CD8-positive, alpha-beta memory T cell (primary cell): ENCODE measurements at regions not wholly inside any gene's neighbourhood (a gene's known extent, or its start where the extent isn't known, plus 50 kb on each side); places are given as distances from the start of the nearest gene placed in this dataset.

Experiments
- CTCF ChIA-PET: fragments of 350-600 bp; sonication (Branson Sonifier 250); formaldehyde crosslinking; loops from one replicate; lab custom pipeline; 2021; ENCODE audit warnings: antibody characterized with exemption; lab: Charles Lee
- POLR2A ChIA-PET: fragments of 350-600 bp; sonication (Branson Sonifier 250); formaldehyde crosslinking; loops from one replicate; lab custom pipeline; 2021; ENCODE audit warnings: antibody characterized with exemption; lab: Charles Lee
- DNase-seq, 5 donors: peaks; one replicate each; pipeline versions ENCODE4 v3.0.0 to v3.0.0-alpha.2; 2020 to 2022; ENCODE audit warnings: mixed read lengths in 1 of 5
- H3K27ac ChIP-seq: one replicate; pipeline ENCODE4 v1.7.0; 2013; ENCODE audit warnings: low read depth, mild to moderate bottlenecking, low read length, moderate library complexity
- H3K27me3 ChIP-seq: 2 replicates; pipeline ENCODE4 v1.7.0; 2013; ENCODE audit warnings: low read length, mild to moderate bottlenecking; ENCODE audit not compliant: insufficient read depth, poor library complexity, severe bottlenecking
- H3K36me3 ChIP-seq: 2 replicates; pipeline ENCODE4 v1.7.0; 2013; ENCODE audit warnings: mild to moderate bottlenecking, low read length, moderate library complexity; ENCODE audit not compliant: insufficient read depth
- H3K4me1 ChIP-seq: 2 replicates; pipeline ENCODE4 v1.7.0; 2013; ENCODE audit warnings: mild to moderate bottlenecking, low read length, moderate library complexity; ENCODE audit not compliant: insufficient read depth
- H3K4me3 ChIP-seq: 2 replicates; pipeline ENCODE4 v1.7.0; 2013; ENCODE audit warnings: mild to moderate bottlenecking, low read length
- H3K9me3 ChIP-seq: 2 replicates; pipeline ENCODE4 v1.7.0; 2013; ENCODE audit warnings: mild to moderate bottlenecking, low read length
- H3K27ac Mint-ChIP-seq, 8 donors: one replicate each; pipeline ENCODE4 v1.8.0; 2020 to 2021; ENCODE audit warnings: mixed read lengths in 8 of 8, mild to moderate bottlenecking in 6 of 8, inconsistent platforms in 3 of 8, moderate library complexity in 3 of 8
- H3K27me3 Mint-ChIP-seq, 2 donors: one replicate each; pipeline ENCODE4 v1.8.0; 2020 to 2021; ENCODE audit warnings: mixed read lengths in 2 of 2, mild to moderate bottlenecking in 1 of 2, moderate library complexity in 1 of 2
- H3K36me3 Mint-ChIP-seq, 3 donors: one replicate each; pipeline ENCODE4 v1.8.0; 2020 to 2021; ENCODE audit warnings: mixed read lengths in 3 of 3, inconsistent platforms in 1 of 3, mild to moderate bottlenecking in 1 of 3
- H3K4me1 Mint-ChIP-seq, 3 donors: one replicate each; pipeline ENCODE4 v1.8.0; 2020 to 2021; ENCODE audit warnings: mixed read lengths in 3 of 3, inconsistent platforms in 1 of 3, mild to moderate bottlenecking in 1 of 3
- H3K4me3 Mint-ChIP-seq, 7 donors: one replicate each; pipeline ENCODE4 v1.8.0; 2020 to 2021; ENCODE audit warnings: mixed read lengths in 7 of 7, mild to moderate bottlenecking in 6 of 7, moderate library complexity in 4 of 7, inconsistent platforms in 2 of 7
- H3K9me3 Mint-ChIP-seq, 5 donors: one replicate each; pipeline ENCODE4 v1.8.0; 2020 to 2022; ENCODE audit warnings: mixed read lengths in 5 of 5, mild to moderate bottlenecking in 3 of 5, moderate library complexity in 2 of 5, inconsistent platforms in 1 of 5

DNA sequence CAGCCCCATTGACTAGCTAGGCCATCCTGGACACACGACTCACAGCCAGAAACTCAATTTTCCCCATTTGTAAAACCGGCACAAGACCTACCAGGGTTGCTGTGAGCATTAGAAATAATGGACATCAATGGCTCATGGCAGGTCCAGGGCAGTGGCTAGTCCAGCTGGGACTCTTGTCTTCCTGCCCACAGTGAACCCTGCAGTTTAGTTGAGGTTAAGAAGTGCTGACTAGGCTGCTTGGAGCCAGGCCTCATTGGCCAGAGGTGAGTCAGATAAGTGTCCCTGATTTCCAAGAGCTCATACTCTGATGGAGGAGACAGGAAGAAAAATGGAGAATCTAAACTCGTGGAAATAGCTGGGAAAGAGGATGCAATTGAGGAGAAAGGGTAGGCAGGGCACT, 123.4 kb upstream of the ZNF92 start:
- Histone ChIP-seq H3K27me3 (no peaks in the 10 kb centered on the region), H3K4me1 (no peaks in the 10 kb centered on the region), H3K9me3 (no peaks in the 10 kb centered on the region), H3K36me3 (no peaks in the 10 kb centered on the region), H3K4me3 (no peak overlapping the region), H3K27ac (no peak overlapping the region)
- Mint-ChIP-seq H3K9me3 (no peaks in the 10 kb centered on the region), H3K4me1 (peaks cover 12 to 17% (median 14%) of the 10 kb centered on the region in 3 donors), H3K4me3 (peak overlapping the region; percentile 16 to 96 (median 72)), H3K36me3 (no peaks in the 10 kb centered on the region), H3K27ac (peak overlapping the region in 2 of 8 donors; percentile 0 to 52), H3K27me3 (peaks cover 5 to 27% of the 10 kb centered on the region in 2 donors)
- ChIA-PET CTCF (no interaction called here), POLR2A (no interaction called here)
- DNase-seq = no peak

DNA sequence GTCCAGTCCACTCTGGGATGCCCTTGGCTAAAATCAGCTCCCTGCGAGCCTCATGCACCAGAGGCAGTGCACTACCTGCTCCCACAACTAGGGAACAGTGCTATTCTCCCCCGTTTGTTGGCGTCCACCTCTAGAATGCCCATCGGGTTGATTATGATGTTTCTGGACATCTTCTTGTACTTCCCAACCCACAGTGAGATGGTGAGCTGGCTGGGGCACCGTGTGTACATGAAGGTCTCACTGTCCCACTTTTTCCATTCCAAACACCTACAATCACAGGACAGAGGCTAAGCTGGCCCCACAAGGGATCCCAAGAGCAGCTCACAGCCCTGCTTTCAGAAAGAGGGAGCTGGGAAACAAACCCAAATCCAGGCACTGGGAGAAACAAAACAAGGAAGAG, 126.2 kb upstream of the ZNF92 start:
- H3K27ac Mint-ChIP-seq = no peak overlapping the region
- CTCF ChIA-PET = interaction anchor here (1.2 kb wide), 1 partner anchor 60 kb away, joined by 3 read pairs; no protein-coding TSS in a partner anchor
- Histone ChIP-seq H3K4me3 (no peak overlapping the region), H3K9me3 (no peaks in the 10 kb centered on the region), H3K27me3 (no peaks in the 10 kb centered on the region), H3K36me3 (no peaks in the 10 kb centered on the region), H3K4me1 (no peaks in the 10 kb centered on the region), H3K27ac (no peak overlapping the region)
- peaks cover 3 to 22% of the 10 kb centered on the region in 2 donors for H3K27me3 Mint-ChIP-seq
- peaks cover 9 to 14% (median 12%) of the 10 kb centered on the region in 3 donors for H3K4me1 Mint-ChIP-seq
- no peak overlapping the region for H3K4me3 Mint-ChIP-seq
- no peaks in the 10 kb centered on the region for H3K36me3 Mint-ChIP-seq
- DNase-seq = no peak
- H3K9me3 Mint-ChIP-seq = no peaks in the 10 kb centered on the region
- POLR2A ChIA-PET = no interaction called here

DNA sequence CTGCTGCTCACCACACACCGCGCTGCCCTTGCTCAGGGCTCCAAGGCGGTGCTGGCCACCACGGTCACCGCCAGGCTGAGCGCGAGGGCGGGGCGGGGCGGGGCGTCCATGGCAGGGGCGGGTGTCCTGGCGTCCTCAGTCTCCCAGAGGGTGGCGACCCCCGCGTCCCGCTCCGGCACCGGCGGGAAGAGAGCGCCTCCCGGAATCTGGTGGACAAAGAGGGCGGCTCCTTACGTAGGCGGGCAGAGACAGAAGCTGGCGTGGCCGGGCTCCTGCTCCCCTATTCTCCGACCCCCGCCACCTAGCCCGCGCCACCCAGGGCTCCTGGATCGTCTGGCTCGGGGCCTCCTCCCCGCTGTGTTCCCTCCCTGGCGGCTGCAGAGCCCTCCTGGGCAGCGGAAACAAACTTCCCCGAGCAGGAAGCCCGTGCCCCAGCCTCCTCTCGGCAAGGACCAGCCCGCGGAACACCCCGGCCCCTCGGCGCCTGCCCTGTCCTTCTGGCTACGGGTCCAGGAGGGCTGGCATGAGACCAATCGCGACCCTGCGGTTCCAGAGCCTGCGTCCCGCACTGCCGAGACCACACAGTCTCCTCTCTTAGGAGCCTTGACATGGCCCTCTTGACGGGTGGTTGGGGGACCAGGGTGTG, 133.8 kb upstream of the ZNF92 start:
- no peaks in the 10 kb centered on the region for H3K36me3 ChIP-seq
- no peaks in the 10 kb centered on the region for H3K4me1 ChIP-seq
- Mint-ChIP-seq H3K4me3 (peak overlapping the region; percentile 44 to 86 (median 73)), H3K4me1 (peaks cover 15 to 17% (median 17%) of the 10 kb centered on the region in 3 donors), H3K36me3 (no peaks in the 10 kb centered on the region), H3K9me3 (peaks cover 0 to 3% (median 0%) of the 10 kb centered on the region in 5 donors), H3K27ac (peak overlapping the region in 1 of 8 donors; percentile 47), H3K27me3 (peaks cover 6 to 20% of the 10 kb centered on the region in 2 donors)
- ChIA-PET CTCF (no interaction called here), POLR2A (no interaction called here)
- H3K27me3 ChIP-seq = no peaks in the 10 kb centered on the region
- H3K4me3 ChIP-seq = no peak overlapping the region
- H3K27ac ChIP-seq = no peak overlapping the region
- DNase-seq = peak in 1 of 5 donors; percentile 44
- H3K9me3 ChIP-seq = no peaks in the 10 kb centered on the region

DNA sequence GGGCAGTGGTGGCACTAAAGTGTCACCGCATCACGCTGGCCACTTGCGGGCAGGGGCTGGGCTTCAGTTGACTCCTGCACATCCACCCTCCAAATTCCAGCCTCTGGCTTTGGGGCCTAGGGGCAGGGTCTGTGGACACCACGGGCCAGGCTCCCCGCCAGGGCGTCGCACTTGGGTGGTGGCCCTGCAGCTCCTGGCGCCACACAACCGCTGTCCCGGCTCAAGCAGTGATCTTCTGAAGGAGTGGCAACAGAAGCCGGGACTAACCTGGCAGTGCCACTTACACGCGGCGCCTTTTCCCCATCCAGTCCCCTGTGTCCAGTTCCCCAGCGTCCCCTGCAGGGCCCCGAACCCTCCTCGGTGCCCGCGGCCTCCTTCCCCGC, 134.3 kb upstream of the ZNF92 start:
- ChIA-PET POLR2A (no interaction called here), CTCF (no interaction called here)
- Histone ChIP-seq H3K27me3 (no peaks in the 10 kb centered on the region), H3K4me1 (no peaks in the 10 kb centered on the region), H3K9me3 (no peaks in the 10 kb centered on the region), H3K4me3 (no peak overlapping the region), H3K27ac (no peak overlapping the region), H3K36me3 (no peaks in the 10 kb centered on the region)
- peaks cover 0 to 3% (median 0%) of the 10 kb centered on the region in 5 donors for H3K9me3 Mint-ChIP-seq
- no peaks in the 10 kb centered on the region for H3K36me3 Mint-ChIP-seq
- peak overlapping the region in 1 of 8 donors; percentile 47 for H3K27ac Mint-ChIP-seq
- peaks cover 20 to 23% (median 21%) of the 10 kb centered on the region in 3 donors for H3K4me1 Mint-ChIP-seq
- peak overlapping the region in 3 of 7 donors; percentile 15 to 57 (median 55) for H3K4me3 Mint-ChIP-seq
- H3K27me3 Mint-ChIP-seq = peaks cover 6 to 20% of the 10 kb centered on the region in 2 donors
- no peak for DNase-seq

DNA sequence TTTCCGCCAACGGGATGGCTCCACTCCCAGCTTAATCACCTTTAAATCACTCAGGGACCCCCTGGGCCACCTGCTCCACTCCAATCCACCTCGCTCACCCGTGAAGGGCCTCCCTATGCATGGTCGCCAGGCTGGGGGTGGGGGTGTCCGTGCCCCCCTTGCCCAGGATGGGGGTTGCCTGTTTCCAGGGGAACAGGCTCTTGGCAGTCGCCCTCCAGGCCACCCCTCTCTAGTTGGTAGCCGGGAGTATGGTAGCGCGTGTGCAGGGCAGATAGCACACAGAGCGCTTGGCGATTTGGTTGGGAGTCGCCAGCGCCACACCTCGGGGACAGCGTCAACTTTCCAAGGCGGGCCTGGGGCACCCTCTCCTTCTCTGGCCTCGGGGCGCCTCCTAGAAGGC, 134.9 kb upstream of the ZNF92 start:
- Mint-ChIP-seq H3K9me3 (peaks cover 0 to 3% (median 0%) of the 10 kb centered on the region in 5 donors), H3K27ac (peak overlapping the region in 1 of 8 donors; percentile 26), H3K4me1 (peaks cover 25 to 27% (median 26%) of the 10 kb centered on the region in 3 donors), H3K36me3 (no peaks in the 10 kb centered on the region), H3K27me3 (peaks cover 6 to 20% of the 10 kb centered on the region in 2 donors), H3K4me3 (peak overlapping the region in 4 of 7 donors; percentile 7 to 64 (median 47))
- Histone ChIP-seq H3K36me3 (no peaks in the 10 kb centered on the region), H3K4me1 (peaks cover 3% of the 10 kb centered on the region), H3K4me3 (no peak overlapping the region), H3K27ac (no peak overlapping the region), H3K27me3 (no peaks in the 10 kb centered on the region), H3K9me3 (no peaks in the 10 kb centered on the region)
- POLR2A ChIA-PET = no interaction called here
- CTCF ChIA-PET = no interaction called here
- no peak for DNase-seq

DNA sequence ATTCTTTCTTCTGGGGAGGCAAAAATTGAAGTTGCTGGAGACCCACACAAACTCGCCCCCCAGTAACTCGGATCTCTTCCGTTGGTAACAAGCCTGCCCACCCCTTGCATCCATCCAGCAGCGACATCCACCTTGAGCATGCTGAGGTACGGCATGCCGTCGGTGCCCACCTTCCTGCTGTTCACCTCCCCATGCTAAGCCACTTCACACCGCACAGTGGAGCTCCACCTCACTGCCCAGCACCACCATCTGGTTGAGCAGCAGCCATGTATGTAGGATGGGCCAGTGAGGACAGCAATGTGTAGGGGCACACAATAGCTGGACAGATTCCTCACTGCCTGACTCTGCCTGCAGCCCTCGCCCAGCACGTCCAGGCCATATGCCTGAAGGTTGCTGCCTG, 138.1 kb upstream of the ZNF92 start:
- Histone ChIP-seq H3K4me1 (peaks cover 10% of the 10 kb centered on the region), H3K9me3 (no peaks in the 10 kb centered on the region), H3K27ac (no peak overlapping the region), H3K27me3 (no peaks in the 10 kb centered on the region), H3K4me3 (no peak overlapping the region), H3K36me3 (no peaks in the 10 kb centered on the region)
- CTCF ChIA-PET = no interaction called here
- Mint-ChIP-seq H3K4me3 (peak overlapping the region in 1 of 7 donors; percentile 54), H3K36me3 (no peaks in the 10 kb centered on the region), H3K27ac (peak overlapping the region in 3 of 8 donors; percentile 1 to 92 (median 29)), H3K4me1 (peaks cover 42 to 49% (median 45%) of the 10 kb centered on the region in 3 donors), H3K27me3 (peaks cover 3 to 9% of the 10 kb centered on the region in 2 donors), H3K9me3 (peaks cover 0 to 5% (median 0%) of the 10 kb centered on the region in 5 donors)
- POLR2A ChIA-PET = no interaction called here
- DNase-seq = no peak

DNA sequence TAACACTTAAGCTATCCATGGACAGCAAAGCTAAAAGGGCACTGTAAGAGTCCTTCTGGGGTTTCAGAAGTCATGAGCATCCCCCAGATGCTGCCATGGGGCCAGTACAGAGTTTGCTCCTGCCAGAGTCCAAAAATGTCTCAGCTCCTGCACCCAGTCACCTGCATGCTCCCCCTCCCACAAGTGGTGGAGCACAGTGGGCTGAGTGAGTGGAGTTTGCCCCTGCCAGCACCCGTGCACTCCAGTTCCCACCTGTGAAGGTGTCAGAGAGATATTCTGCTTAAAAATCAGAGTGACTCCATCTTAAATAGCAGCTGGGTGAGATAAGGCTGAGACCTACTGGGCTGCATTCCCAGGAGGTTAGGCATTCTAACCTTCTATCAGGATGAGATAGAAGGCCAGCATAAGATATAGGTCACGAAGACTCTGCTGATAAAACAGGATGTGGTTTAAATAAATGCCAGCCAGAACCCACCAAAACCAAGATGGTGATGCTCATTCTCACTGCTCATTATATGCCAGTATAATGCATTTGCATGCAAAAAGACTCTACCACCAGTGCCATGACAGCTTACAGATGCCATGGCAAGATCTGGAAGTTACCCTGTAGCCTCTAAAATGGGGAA, 140.1 kb upstream of the ZNF92 start:
- Mint-ChIP-seq H3K27ac (peak overlapping the region in 6 of 8 donors; percentile 4 to 72 (median 45)), H3K9me3 (peaks cover 0 to 5% (median 0%) of the 10 kb centered on the region in 5 donors), H3K4me1 (peaks cover 39 to 45% (median 45%) of the 10 kb centered on the region in 3 donors), H3K36me3 (no peaks in the 10 kb centered on the region), H3K27me3 (peaks cover 5 to 6% of the 10 kb centered on the region in 2 donors), H3K4me3 (peak overlapping the region; percentile 22 to 76 (median 60))
- no peaks in the 10 kb centered on the region for H3K27me3 ChIP-seq
- H3K36me3 ChIP-seq = no peaks in the 10 kb centered on the region
- no peaks in the 10 kb centered on the region for H3K9me3 ChIP-seq
- no peak overlapping the region for H3K4me3 ChIP-seq
- CTCF ChIA-PET = no interaction called here
- peaks cover 10% of the 10 kb centered on the region for H3K4me1 ChIP-seq
- H3K27ac ChIP-seq = no peak overlapping the region
- POLR2A ChIA-PET = interaction anchor here (0.6 kb wide), 1 partner anchor 318 kb away, joined by 3 read pairs; no protein-coding TSS in a partner anchor
- DNase-seq = peak in 1 of 5 donors; percentile 22

DNA sequence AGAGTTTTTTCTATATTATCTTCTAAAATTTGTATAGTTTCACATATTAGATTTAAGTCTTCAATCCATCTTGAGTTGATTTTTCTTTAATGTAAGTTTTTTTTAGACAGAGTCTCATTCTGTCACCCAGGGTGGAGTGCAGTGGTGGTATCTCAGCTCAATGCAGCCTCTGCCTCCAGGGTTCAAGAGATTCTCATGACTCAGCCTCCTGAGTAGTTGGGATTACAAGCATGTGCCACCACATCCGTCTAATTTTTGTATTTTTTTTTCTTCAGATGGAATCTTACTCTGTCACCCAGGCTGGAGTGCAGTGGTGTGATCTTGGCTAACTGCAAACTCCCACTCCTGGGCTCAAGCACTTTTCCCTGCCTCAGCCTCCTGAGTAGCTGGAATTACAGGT, 143.4 kb upstream of the ZNF92 start:
- Mint-ChIP-seq H3K4me1 (peaks cover 30 to 35% (median 34%) of the 10 kb centered on the region in 3 donors), H3K4me3 (no peak overlapping the region), H3K36me3 (no peaks in the 10 kb centered on the region), H3K27ac (peak overlapping the region in 1 of 8 donors; percentile 3), H3K9me3 (peaks cover 0 to 2% (median 0%) of the 10 kb centered on the region in 5 donors), H3K27me3 (peaks cover 0 to 4% of the 10 kb centered on the region in 2 donors)
- ChIA-PET POLR2A (no interaction called here), CTCF (no interaction called here)
- no peaks in the 10 kb centered on the region for H3K9me3 ChIP-seq
- H3K36me3 ChIP-seq = no peaks in the 10 kb centered on the region
- H3K27me3 ChIP-seq = no peaks in the 10 kb centered on the region
- no peak for DNase-seq
- H3K4me3 ChIP-seq = no peak overlapping the region
- H3K4me1 ChIP-seq = peaks cover 10% of the 10 kb centered on the region
- no peak overlapping the region for H3K27ac ChIP-seq
